BJ (cell line): ENCODE measurements at regions not wholly inside any gene's neighbourhood (a gene's known extent, or its start where the extent isn't known, plus 50 kb on each side); places are given as distances from the start of the nearest gene placed in this dataset.

Experiments
- CTCF ChIA-PET: fragments of 350-600 bp; formaldehyde crosslinking; extraction: SDS; loops from one replicate; lab custom pipeline; 2021; ENCODE audit warnings: antibody characterized with exemption, inconsistent platforms; lab: Yijun Ruan, JAX
- POLR2A ChIA-PET: fragments of 300-600 bp; sonication (Branson Sonifier 250); formaldehyde crosslinking; extraction: SDS; loops from one replicate; lab custom pipeline; 2021; ENCODE audit warnings: antibody characterized with exemption; lab: Charles Lee
- DNase-seq: peaks from one replicate; pipeline ENCODE4 v3.0.0-alpha.2; 2011; ENCODE audit warnings: low read depth
- H3K27me3 ChIP-seq: 2 replicates; pipeline ENCODE4 v1.6.0; 2011; ENCODE audit warnings: low read length; ENCODE audit not compliant: control insufficient read depth, insufficient read depth
- H3K36me3 ChIP-seq: 2 replicates; pipeline ENCODE4 v1.5.1; 2011; ENCODE audit warnings: low read length; ENCODE audit not compliant: control insufficient read depth, insufficient read depth
- H3K4me3 ChIP-seq: 2 replicates; pipeline ENCODE4 v1.5.1; 2011; ENCODE audit warnings: low read depth, mild to moderate bottlenecking, control low read depth, low read length
- TF ChIP-seq, protein P1 (sequence below): IDR thresholded peaks from 2 replicates; pipeline ENCODE4 v1.5.1; 2011; ENCODE audit warnings: low read depth, mild to moderate bottlenecking, control low read depth, inconsistent platforms, low read length, moderate library complexity; ENCODE audit not compliant: insufficient read depth

GRCh38 chr4:159497936-159498335, 395.1 kb downstream of the RAPGEF2 start:
- ChIA-PET CTCF (interaction anchor here (0.6 to 4.7 kb wide), 2 partner anchors 11 to 960 kb away, joined by 3 to 28 read pairs; no protein-coding TSS in a partner anchor), POLR2A (no interaction called here)
- Histone ChIP-seq H3K4me3 (no peak overlapping the region), H3K36me3 (no peaks in the 10 kb centered on the region), H3K27me3 (no peaks in the 10 kb centered on the region)
- TF ChIP-seq, protein P1, sequence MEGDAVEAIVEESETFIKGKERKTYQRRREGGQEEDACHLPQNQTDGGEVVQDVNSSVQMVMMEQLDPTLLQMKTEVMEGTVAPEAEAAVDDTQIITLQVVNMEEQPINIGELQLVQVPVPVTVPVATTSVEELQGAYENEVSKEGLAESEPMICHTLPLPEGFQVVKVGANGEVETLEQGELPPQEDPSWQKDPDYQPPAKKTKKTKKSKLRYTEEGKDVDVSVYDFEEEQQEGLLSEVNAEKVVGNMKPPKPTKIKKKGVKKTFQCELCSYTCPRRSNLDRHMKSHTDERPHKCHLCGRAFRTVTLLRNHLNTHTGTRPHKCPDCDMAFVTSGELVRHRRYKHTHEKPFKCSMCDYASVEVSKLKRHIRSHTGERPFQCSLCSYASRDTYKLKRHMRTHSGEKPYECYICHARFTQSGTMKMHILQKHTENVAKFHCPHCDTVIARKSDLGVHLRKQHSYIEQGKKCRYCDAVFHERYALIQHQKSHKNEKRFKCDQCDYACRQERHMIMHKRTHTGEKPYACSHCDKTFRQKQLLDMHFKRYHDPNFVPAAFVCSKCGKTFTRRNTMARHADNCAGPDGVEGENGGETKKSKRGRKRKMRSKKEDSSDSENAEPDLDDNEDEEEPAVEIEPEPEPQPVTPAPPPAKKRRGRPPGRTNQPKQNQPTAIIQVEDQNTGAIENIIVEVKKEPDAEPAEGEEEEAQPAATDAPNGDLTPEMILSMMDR, result no peak
- DNase-seq, result no peak

- no peak for DNase-seq
- CTCF ChIA-PET, result interaction anchor here (4.7 kb wide), 1 partner anchor 12 kb away, joined by 28 read pairs; no protein-coding TSS in a partner anchor
- POLR2A ChIA-PET, result no interaction called here
- TF ChIP-seq, protein P1, result no peak
- Histone ChIP-seq H3K36me3 (no peaks in the 10 kb centered on the region), H3K4me3 (no peak overlapping the region), H3K27me3 (no peaks in the 10 kb centered on the region)
Observed at GRCh38 chr4:159498446-159499115, 395.7 kb downstream of the RAPGEF2 start.

DNA sequence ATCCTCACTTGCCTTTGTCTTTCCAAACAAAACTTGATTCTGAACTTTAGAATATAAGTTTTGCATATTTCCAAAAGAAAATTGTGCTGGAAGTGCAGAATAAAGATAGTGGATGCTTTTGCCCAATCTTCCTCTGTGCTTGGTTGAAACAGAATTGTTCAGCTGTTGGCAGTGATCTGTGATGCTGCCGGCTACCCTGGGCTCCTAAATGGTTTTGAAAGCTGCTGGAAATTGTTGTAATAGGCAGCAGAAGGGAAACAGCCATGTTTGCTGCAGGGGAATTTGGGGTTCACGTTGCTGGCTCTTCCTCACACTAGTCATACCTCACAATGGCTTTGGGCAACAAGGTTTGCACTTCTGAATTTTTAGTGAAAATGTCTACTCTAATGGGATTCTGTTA, 398.0 kb downstream of the RAPGEF2 start:
- ChIA-PET CTCF (no interaction called here), POLR2A (no interaction called here)
- H3K36me3 ChIP-seq, result no peaks in the 10 kb centered on the region
- peaks cover 2% of the 10 kb centered on the region; the same call in 1 of the 2 replicates for H3K27me3 ChIP-seq
- no peak for DNase-seq
- H3K4me3 ChIP-seq, result no peak overlapping the region
- TF ChIP-seq, protein P1, result no peak

- no peak overlapping the region for H3K4me3 ChIP-seq
- TF ChIP-seq, protein P1, result no peak
- ChIA-PET CTCF (no interaction called here), POLR2A (no interaction called here)
- peaks cover 2% of the 10 kb centered on the region; the same call in 1 of the 2 replicates for H3K27me3 ChIP-seq
- DNase-seq, result no peak
- no peaks in the 10 kb centered on the region for H3K36me3 ChIP-seq
Observed at GRCh38 chr4:159503236-159504008, 400.5 kb downstream of the RAPGEF2 start.

- TF ChIP-seq, protein P1, result no peak
- H3K36me3 ChIP-seq, result no peaks in the 10 kb centered on the region
- ChIA-PET CTCF (interaction anchor here (1.3 kb wide), 1 partner anchor 10 kb away, joined by 3 read pairs; no protein-coding TSS in a partner anchor), POLR2A (no interaction called here)
- H3K4me3 ChIP-seq, result no peak overlapping the region
- no peak for DNase-seq
- peaks cover 2% of the 10 kb centered on the region; the same call in 1 of the 2 replicates for H3K27me3 ChIP-seq
Observed at GRCh38 chr4:159504684-159505083, 401.8 kb downstream of the RAPGEF2 start.
